ENCODE measurements at regions not wholly inside any gene's neighbourhood (a gene's known extent, or its start where the extent isn't known, plus 50 kb on each side); places are given as distances from the start of the nearest gene placed in this dataset.
"Not testable (repeated sequence)": the region's sequence is repeated elsewhere in the genome, so short reads cannot be mapped to it uniquely, and the experiment has no call there.

GRCh38 chr9:65393111-65393810 is 108.3 kb upstream of the FOXD4L5 start:
- DNase-seq, result not testable (repeated sequence)

GRCh38 chr9:65392611-65393010 is 107.6 kb upstream of the FOXD4L5 start:
- DNase-seq, result not testable (repeated sequence)

GRCh38 chr9:65389710-65390109 is 104.7 kb upstream of the FOXD4L5 start:
- DNase-seq, result peak; percentile 7

GRCh38 chr9:65389216-65389615 is 104.2 kb upstream of the FOXD4L5 start:
- DNase-seq, result not testable (repeated sequence)

GRCh38 chr9:65386699-65387098 is 101.7 kb upstream of the FOXD4L5 start:
- DNase-seq, result peak; percentile 74

GRCh38 chr9:65386191-65386590 is 101.2 kb upstream of the FOXD4L5 start:
- DNase-seq, result not testable (repeated sequence)

- not testable (repeated sequence) for DNase-seq
Observed at GRCh38 chr9:65385655-65386024, 100.6 kb upstream of the FOXD4L5 start.

- DNase-seq, result not testable (repeated sequence)
Observed at GRCh38 chr9:65384759-65385654, 100.0 kb upstream of the FOXD4L5 start.

GRCh38 chr9:65384066-65384465 is 99.1 kb upstream of the FOXD4L5 start:
- DNase-seq, result not testable (repeated sequence)

GRCh38 chr9:65383646-65384045 is 98.6 kb upstream of the FOXD4L5 start:
- DNase-seq, result not testable (repeated sequence)

GRCh38 chr9:65382701-65383318 is 97.8 kb upstream of the FOXD4L5 start:
- DNase-seq, result not testable (repeated sequence)

Data from activated naive CD4-positive, alpha-beta T cell treated with Interleukin-2 at 50 U/mL for 16 hours (primary cell).